Activated naive CD4-positive, alpha-beta T cell treated with anti-CD3 and anti-CD28 coated beads, Interleukin-2, amount 50 U/mL, for 72 hours (primary cell): ENCODE measurements at regions not wholly inside any gene's neighbourhood (a gene's known extent, or its start where the extent isn't known, plus 50 kb on each side); places are given as distances from the start of the nearest gene placed in this dataset.

Source experiments
- ATAC-seq, 2 donors: fragments of 150-1000 bp; cut with Tn5 transposase; 2 replicates each; pipeline ENCODE4 v1.10.0; 2021; ENCODE audit warnings: mild to moderate bottlenecking in 2 of 2, moderate library complexity in 2 of 2
- DNase-seq, 2 donors: peaks; one replicate each; pipeline ENCODE4 v3.0.0; 2021 to 2022; ENCODE audit warnings: low spot score in 2 of 2
- H3K27ac Mint-ChIP-seq, 2 donors: one replicate each; pipeline ENCODE4 v1.8.0; 2022; ENCODE audit warnings: mild to moderate bottlenecking in 2 of 2, mixed read lengths in 2 of 2
- H3K36me3 Mint-ChIP-seq, 2 donors: one replicate each; pipeline ENCODE4 v1.8.0; 2022; ENCODE audit warnings: mixed read lengths in 2 of 2
- H3K9me3 Mint-ChIP-seq, 2 donors: one replicate each; pipeline ENCODE4 v1.8.0; 2022; ENCODE audit warnings: mixed read lengths in 2 of 2

DNA sequence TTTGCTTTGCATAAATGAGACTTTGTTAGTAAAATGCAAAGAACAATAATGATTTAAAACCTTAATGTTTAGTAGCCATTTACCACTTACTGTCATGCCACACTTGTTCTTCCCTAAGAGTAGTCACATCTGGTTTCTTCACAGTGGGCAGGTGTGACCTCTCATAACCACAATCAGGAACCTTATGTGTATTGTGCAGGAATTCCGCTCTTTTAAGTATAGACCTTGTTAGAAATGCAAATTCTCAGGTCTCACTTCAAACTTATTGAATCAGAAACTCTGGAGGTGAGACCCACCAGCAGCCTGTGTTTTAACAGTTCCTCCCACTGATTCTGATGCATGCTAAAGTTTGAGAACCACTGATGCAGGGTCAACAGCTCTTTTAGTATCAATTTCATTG, 518.8 kb upstream of the MEX3C start:
- H3K36me3 Mint-ChIP-seq, result no peaks in the 10 kb centered on the region
- no peak overlapping the region for H3K27ac Mint-ChIP-seq
- peaks cover 8 to 13% of the 10 kb centered on the region in 2 donors for H3K9me3 Mint-ChIP-seq
- ATAC-seq (no peak), DNase-seq (no peak)

DNA sequence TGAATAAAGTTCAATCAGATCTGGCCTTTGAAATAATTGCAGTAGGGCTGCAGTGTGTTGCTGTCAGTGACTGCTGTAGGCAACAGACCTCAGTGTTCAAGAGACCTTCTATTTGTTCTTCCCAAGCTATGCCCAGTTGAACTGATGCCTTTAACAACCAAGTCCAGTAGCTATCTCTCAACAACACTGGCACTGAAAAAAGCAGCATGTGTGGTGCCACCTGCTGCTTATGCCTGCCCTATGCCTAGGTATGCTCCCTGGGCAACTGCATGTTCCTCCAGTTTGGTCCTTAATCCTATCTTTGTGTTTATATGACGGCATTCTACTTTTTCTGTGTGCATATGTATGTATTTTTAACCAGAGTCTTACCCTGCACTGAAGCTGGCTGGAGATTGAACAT, 523.9 kb upstream of the MEX3C start:
- ATAC-seq (no peak), DNase-seq (no peak)
- no peaks in the 10 kb centered on the region for H3K36me3 Mint-ChIP-seq
- peaks cover 3 to 7% of the 10 kb centered on the region in 2 donors for H3K9me3 Mint-ChIP-seq
- H3K27ac Mint-ChIP-seq, result no peak overlapping the region

DNA sequence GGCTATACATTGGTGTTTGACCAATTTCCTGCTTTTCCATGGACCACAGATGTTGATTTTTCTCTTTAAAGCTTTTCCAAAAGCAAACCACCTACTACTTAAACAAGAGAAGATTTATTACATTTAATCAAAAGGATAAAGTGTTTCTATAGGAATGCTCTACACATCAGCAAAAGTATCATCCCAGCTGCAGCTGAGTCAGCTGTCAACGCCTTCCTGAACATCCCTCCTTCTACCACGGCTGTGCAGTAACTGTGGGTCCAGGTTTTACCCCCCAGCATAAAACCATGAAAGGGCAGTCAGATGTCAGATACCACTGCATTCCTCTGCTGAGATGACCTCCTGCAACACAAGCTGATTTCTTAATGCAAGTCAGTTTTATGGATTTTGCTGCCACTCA, 524.5 kb upstream of the MEX3C start:
- H3K9me3 Mint-ChIP-seq, result peaks cover 3 to 7% of the 10 kb centered on the region in 2 donors
- H3K27ac Mint-ChIP-seq, result no peak overlapping the region
- ATAC-seq (no peak), DNase-seq (no peak)
- H3K36me3 Mint-ChIP-seq, result no peaks in the 10 kb centered on the region

DNA sequence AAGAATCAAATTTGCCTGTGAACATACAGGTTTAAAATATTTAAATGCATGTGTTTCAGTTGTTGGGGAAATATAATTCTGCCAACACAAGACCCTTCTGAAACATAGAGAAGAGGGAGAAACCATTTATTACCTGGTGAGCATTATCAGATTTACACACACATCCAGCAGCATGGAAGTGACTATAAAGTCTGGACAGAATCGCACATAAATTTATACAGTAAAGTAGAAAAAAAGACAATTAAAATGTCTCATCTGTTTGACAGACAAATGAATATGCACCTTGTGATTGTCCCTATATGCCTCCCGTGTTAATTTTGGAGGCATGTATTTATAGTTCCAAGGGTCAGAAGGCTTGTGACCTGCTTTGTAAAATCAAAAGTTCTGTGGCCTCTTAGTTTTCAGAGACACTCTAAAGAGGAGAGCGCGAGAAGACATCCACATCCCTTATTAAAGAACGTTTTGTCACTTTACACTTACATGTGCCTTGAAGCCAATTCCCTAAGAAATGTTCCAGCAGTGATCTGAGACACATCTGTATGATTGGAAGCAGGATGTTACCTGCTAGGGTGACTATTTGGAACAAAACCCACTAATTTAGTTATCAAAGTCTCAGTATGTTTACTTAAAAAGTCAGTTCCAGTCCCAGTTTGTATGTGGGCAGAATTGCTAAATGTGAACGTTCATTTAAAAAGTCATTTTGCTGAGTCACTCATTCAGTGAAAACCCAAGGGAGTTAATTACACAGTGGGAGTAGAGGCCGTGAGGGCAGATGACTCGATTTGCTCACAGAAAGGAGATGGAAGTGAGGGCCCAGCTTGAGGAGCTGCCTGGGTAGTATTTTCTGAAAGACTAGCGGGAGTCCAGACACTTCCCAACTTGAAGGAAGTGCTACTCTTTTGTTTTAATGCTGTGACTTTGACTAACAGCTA, 527.6 kb upstream of the MEX3C start:
- ATAC-seq, result no peak
- Mint-ChIP-seq H3K9me3 (peaks cover 3 to 9% of the 10 kb centered on the region in 2 donors), H3K36me3 (no peaks in the 10 kb centered on the region)

DNA sequence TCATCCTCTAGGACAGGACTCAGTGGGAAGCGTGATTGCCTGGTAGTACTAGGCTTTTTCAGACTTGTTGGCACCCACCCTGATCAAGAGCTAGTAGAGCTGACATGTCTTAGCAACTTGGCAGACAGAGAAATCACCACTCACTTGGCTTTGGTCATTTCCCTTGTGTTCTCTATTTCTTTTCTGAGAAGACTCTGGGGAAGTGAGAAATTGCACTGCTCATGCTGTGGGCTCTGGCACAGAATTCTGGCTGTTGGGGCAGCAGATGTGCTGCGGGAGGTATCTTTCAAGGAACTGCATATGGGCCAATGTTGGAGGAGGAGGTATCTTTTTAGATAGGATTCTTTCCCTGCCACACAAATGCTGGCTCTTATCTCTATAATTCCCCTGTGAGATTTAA, 529.1 kb upstream of the MEX3C start:
- DNase-seq, result no peak
- Mint-ChIP-seq H3K36me3 (no peaks in the 10 kb centered on the region), H3K9me3 (peaks cover 3 to 8% of the 10 kb centered on the region in 2 donors), H3K27ac (no peak overlapping the region)
- ATAC-seq, result no peak

More for the DNA sequence above, 527.6 kb upstream of the MEX3C start:
- DNase-seq, result no peak
- no peak overlapping the region for H3K27ac Mint-ChIP-seq

DNA sequence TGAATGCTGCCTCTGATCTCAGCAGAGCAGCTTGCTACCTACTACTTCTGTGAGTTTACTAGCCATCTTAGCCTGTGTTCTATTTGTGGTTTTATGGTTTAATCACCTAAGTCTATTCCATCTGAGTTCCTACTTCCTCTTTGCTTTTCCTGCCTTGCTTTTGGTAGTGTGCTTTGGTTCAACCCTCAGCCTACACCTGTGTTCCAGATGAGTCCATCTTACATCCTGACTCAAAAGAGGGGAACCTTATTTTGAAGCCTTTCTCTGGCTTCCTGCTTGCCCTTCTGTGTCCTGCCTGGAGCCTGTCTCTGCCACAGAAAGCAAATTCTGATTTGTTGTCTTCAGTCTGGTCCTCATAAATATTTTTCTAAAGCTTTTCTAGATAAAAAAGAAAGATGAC, 530.3 kb upstream of the MEX3C start:
- no peak for ATAC-seq
- H3K36me3 Mint-ChIP-seq, result no peaks in the 10 kb centered on the region
- no peak overlapping the region for H3K27ac Mint-ChIP-seq
- peaks cover 3 to 8% of the 10 kb centered on the region in 2 donors for H3K9me3 Mint-ChIP-seq
- DNase-seq, result no peak

DNA sequence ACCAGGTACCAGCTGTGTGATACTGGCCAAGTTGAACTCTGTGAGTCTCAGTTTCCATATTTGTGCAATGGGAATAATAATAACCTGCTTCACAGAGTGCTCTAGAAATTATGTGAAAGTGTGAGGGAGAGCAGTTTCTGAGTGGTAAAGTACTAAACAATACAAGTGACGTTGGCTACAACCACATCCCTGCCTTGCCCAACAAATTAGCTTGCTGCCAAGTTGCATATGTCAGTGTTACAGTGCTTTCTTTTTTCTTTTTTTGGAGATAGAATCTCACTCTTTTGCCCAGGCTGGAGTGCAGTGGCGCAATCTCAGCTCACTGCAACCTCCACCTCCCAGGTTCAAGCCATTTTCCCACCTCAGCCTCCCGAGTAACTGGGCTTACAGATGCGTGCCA, 533.6 kb upstream of the MEX3C start:
- peaks cover 0 to 4% of the 10 kb centered on the region in 2 donors for H3K9me3 Mint-ChIP-seq
- no peak overlapping the region for H3K27ac Mint-ChIP-seq
- no peak for ATAC-seq
- H3K36me3 Mint-ChIP-seq, result no peaks in the 10 kb centered on the region
- DNase-seq, result no peak

DNA sequence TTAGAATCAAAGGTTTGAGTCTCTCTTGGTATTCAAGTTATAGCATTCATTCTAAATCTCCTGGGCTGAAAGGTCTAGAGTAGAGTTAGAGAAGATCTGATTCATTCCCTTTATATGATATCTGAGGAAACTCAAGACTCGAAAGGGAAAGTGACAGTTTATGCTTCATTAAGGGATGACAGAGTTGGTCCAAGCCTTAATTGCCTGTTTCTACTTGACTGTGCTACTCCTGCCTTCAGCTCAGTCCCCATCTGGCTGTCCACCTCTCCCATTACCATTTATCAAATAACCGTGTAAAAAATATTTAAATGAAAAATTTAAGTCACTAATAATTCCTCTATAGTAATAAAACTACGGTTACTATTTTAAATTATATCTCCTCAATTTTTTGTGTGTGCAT, 537.1 kb upstream of the MEX3C start:
- DNase-seq, result no peak
- peaks cover 0 to 5% of the 10 kb centered on the region in 2 donors for H3K9me3 Mint-ChIP-seq
- no peak for ATAC-seq
- H3K36me3 Mint-ChIP-seq, result no peaks in the 10 kb centered on the region
- no peak overlapping the region for H3K27ac Mint-ChIP-seq

DNA sequence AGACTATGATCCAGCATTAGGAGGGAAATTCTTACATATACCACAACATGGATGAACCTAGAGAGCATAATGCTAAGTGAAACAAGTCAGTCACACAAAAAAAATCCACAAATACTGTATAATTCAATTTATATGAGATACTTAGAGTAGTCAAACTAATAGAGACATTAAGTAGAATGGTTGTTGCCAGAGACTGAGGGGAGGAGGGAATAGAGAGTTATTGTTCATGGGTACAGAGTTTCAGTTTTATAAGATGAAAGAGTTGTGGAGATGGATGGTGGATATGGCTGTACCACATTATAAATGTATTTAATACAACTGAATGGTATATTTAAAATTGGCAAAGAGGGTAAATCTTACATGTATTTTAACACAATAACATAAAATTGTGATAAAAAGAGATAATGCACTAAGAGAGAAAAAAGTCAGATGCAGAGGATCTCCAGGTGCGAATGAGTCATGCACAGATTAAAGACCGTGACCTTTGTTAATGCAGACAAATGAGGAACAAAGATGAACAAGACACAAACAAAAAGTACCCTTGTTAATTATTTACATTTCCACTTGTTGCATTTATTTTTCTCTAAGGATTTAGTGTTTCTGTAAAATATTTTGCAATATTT, 541.7 kb upstream of the MEX3C start:
- no peak overlapping the region for H3K27ac Mint-ChIP-seq
- peaks cover 0 to 5% of the 10 kb centered on the region in 2 donors for H3K9me3 Mint-ChIP-seq
- H3K36me3 Mint-ChIP-seq, result peaks cover 6 to 8% of the 10 kb centered on the region in 2 donors
- ATAC-seq (no peak), DNase-seq (no peak)

DNA sequence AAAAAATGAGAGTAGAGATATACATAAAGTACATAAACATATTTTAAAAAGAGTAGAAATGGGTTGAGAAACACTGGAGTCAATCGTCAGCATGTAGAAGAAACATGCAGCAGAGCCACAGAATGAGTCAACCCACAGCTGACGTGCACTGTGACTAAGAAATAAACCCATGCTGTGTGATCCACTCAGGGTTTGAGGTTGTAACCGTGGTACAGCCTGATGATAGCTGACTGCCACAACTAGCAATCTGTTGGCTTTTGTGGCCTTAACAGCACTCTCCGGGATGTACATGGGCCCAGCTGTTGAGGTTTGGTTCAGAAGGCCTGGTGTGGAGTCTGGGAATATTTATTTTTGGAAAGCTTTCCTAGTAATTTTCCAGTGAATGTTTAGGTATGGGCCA, 554.4 kb upstream of the MEX3C start:
- H3K27ac Mint-ChIP-seq, result no peak overlapping the region
- H3K36me3 Mint-ChIP-seq, result no peaks in the 10 kb centered on the region
- H3K9me3 Mint-ChIP-seq, result peaks cover 0 to 10% of the 10 kb centered on the region in 2 donors
- DNase-seq, result no peak
- ATAC-seq, result no peak

DNA sequence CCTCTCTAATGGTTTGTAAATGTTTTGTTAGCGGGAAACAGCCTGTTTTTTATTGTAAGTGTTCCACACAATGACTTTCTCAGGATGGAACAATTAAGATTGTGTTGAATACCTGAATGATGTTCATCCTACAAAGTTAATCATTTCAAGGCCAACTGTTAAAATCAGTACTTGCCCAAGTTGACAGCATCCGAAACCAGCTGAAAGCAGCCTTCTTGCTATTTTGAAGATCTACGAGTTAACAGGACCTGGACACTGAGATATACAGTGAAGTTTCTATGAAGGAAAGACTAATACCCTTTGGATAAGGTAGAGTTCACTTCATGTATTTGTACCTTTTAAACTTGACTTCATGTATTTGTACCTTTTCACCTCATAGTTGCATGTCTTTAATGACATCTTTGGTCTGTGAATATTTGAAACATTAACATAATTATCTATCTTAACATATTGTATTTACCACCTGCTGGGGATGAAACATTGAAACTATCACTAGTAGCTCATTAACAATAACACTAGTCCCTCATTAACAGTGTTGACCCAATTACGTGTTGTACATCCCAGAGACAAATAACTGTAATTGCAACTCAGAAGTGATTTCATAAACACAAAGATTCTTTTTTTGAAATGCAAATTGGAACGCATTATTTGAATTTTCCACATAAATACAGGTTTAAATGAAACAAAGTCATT, 556.0 kb upstream of the MEX3C start:
- H3K36me3 Mint-ChIP-seq, result no peaks in the 10 kb centered on the region
- ATAC-seq (no peak), DNase-seq (no peak)
- H3K27ac Mint-ChIP-seq, result no peak overlapping the region
- peaks cover 0 to 4% of the 10 kb centered on the region in 2 donors for H3K9me3 Mint-ChIP-seq

DNA sequence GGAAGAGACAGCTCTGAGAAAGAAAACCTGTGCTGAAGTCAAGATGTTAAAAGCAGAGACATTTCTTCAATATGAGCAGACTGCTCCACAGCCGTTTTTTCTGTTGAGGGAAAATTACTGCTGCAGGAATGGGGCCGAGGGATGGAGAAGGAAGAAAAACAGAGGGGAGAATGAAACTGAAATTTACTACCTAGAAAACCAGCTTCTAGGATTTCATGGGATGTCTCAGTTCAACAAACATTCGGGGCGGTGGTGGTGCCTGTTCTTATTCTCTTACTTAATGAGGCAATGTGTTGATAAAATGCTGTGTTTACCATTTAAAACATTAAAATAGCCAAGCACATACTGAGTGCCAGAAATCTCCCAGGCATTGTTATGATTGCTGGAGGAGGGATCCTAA, 557.1 kb upstream of the MEX3C start:
- H3K36me3 Mint-ChIP-seq, result no peaks in the 10 kb centered on the region
- H3K9me3 Mint-ChIP-seq, result no peaks in the 10 kb centered on the region

DNA sequence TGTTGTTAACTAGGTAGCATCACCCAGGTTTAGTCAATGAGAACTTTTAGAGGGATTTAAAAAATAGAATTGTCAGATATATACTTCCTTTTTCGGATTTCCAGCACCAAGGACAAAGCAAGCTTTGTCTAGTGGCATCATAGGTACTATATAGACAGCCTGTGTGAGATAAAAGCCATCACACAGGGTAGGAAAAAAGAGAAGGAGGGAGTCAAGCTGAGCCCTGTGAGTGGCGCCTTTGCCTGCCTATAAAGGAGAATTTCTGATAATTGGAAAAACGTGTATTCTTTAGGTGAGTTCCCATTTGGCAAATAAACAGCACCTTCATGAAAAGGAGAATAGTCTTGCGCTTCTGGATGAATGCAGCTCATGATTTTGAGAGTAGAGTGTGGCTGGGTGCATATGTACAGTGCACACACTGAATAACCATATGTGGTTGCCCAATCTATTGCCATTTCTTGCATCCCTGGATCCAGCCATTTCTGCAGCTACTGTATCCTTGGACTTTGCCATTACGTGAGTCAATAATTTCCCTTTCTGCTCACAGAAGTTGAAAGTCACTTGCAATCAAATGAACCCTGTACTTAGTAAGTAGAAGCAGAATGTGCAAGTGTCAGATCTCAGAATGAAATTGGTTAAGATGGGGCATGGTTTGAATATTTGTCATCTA, 559.9 kb upstream of the MEX3C start:
- H3K27ac Mint-ChIP-seq, result no peak overlapping the region
- H3K36me3 Mint-ChIP-seq, result no peaks in the 10 kb centered on the region
- ATAC-seq (no peak), DNase-seq (no peak)
- H3K9me3 Mint-ChIP-seq, result no peaks in the 10 kb centered on the region

More for the DNA sequence above, 557.1 kb upstream of the MEX3C start:
- DNase-seq (no peak), ATAC-seq (no peak)
- no peak overlapping the region for H3K27ac Mint-ChIP-seq

DNA sequence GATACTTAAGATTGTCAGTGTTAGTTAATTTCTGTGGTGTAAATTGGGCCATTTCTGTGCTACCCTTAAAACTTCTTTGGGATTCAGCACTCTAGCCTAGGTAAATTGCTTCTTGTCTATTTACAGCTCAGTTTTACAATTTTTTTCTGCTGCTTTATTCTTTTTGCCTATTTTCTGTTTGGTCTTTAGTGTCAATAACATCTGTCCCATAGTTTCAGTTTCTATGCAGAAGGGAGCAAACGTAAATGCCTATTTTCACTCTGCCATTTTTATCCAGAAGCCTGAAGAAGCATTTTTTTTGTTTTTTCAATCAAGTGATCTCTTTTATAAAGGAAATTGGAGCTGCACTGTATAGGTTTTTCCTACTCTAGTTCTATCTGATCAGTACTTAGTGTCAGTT, 564.9 kb upstream of the MEX3C start:
- ATAC-seq (no peak), DNase-seq (no peak)
- peaks cover 7 to 9% of the 10 kb centered on the region in 2 donors for H3K9me3 Mint-ChIP-seq
- H3K27ac Mint-ChIP-seq, result no peak overlapping the region
- H3K36me3 Mint-ChIP-seq, result no peaks in the 10 kb centered on the region

DNA sequence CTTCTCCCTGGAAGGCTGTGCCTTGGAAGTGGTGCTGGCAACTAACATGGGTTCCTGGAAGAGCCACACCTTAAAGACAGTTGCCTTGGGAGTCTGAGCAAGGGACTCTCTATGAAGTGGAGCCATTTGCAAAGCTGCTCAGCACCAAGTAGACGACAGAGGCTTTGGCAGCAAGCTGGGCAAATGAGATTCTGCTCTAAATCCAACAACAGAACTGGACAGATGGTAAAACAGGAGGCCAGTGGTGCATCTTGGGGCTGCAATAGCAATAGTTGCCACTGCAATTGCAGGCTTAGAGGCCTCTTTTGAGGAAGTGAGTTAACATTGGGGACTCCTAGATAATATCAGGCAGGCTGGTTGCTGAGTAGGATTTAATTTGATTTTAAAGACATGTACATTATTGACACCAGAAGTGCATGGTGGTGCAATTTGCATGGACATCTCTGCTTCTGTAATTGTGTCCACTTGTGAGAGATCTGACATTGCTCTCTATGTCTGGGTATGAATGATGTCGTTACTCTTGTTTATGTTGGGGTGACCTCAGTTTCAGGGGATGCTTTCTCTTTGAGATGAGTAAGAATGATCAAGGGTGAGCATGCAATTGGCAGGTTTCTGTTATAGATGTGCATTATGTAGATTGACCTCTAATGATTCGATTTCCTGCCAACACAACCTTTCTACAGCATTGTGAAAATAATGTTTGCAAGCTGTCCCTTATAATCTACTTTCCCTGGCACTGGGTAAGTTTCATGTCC, 568.3 kb upstream of the MEX3C start:
- ATAC-seq, result no peak
- no peak for DNase-seq
- H3K36me3 Mint-ChIP-seq, result no peaks in the 10 kb centered on the region
- no peak overlapping the region for H3K27ac Mint-ChIP-seq
- H3K9me3 Mint-ChIP-seq, result peaks cover 7 to 9% of the 10 kb centered on the region in 2 donors

DNA sequence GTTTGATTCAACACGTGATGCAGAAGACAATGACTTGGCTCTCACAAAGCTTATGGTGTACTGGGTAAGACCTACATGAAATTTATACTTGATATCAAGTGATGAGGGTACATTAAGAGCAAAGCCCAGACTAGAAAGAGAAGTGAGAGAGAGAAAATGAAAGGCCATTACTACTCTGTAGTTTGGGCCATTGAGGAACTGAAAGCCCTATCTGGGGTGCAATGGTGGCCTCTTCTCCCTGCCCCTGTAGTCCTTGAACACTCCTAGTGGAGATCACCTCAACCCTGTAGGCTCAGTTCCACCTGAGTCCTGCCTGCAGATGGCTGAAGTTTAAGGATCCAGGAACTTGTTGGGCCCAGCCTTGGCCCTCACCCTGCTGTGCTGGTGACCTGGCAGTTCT, 569.8 kb upstream of the MEX3C start:
- DNase-seq (no peak), ATAC-seq (no peak)
- H3K36me3 Mint-ChIP-seq, result no peaks in the 10 kb centered on the region
- H3K27ac Mint-ChIP-seq, result no peak overlapping the region
- H3K9me3 Mint-ChIP-seq, result peaks cover 7 to 9% of the 10 kb centered on the region in 2 donors
